Stimulated activated CD4-positive, alpha-beta T cell treated with anti-CD3 and anti-CD28 coated beads, TNF-alpha, amount 100 ng/mL, for 1 hour (primary cell): ENCODE measurements at regions not wholly inside any gene's neighbourhood (a gene's known extent, or its start where the extent isn't known, plus 50 kb on each side); places are given as distances from the start of the nearest gene placed in this dataset.

ENCODE experiments used
- DNase-seq, 3 donors: peaks; one replicate each; pipeline ENCODE4 v3.0.0-alpha.2; 2020; ENCODE audit warnings: low read depth in 3 of 3, low spot score in 1 of 3

GRCh38 chr5:116675626-116675910 is 100.9 kb upstream of the SEMA6A start:
- no peak for DNase-seq

GRCh38 chr5:116674881-116675625 is 100.4 kb upstream of the SEMA6A start:
- DNase-seq: no peak

GRCh38 chr5:116673453-116673852 is 98.8 kb upstream of the SEMA6A start:
- no peak for DNase-seq

GRCh38 chr5:116672203-116672602 is 97.6 kb upstream of the SEMA6A start:
- DNase-seq: no peak

- no peak for DNase-seq
These were observed 96.7 kb upstream of the SEMA6A start for GRCh38 chr5:116671211-116671736.

GRCh38 chr5:116669261-116670031 is 94.8 kb upstream of the SEMA6A start:
- no peak for DNase-seq

GRCh38 chr5:116668390-116668789 is 93.8 kb upstream of the SEMA6A start:
- no peak for DNase-seq

- no peak for DNase-seq
These were observed 92.3 kb upstream of the SEMA6A start for GRCh38 chr5:116666901-116667300.

- DNase-seq: no peak
These were observed 90.4 kb upstream of the SEMA6A start for GRCh38 chr5:116664988-116665387.

- no peak for DNase-seq
These were observed 88.5 kb upstream of the SEMA6A start for GRCh38 chr5:116663081-116663480.

GRCh38 chr5:116661419-116661818 is 86.8 kb upstream of the SEMA6A start:
- DNase-seq: no peak

- no peak for DNase-seq
These were observed 86.3 kb upstream of the SEMA6A start for GRCh38 chr5:116660929-116661328.

GRCh38 chr5:116658830-116659229 is 84.2 kb upstream of the SEMA6A start:
- DNase-seq: no peak

GRCh38 chr5:116658141-116658540 is 83.5 kb upstream of the SEMA6A start:
- DNase-seq: no peak

GRCh38 chr5:116655431-116655830 is 80.8 kb upstream of the SEMA6A start:
- DNase-seq: no peak

- DNase-seq: no peak
These were observed 80.3 kb upstream of the SEMA6A start for GRCh38 chr5:116654925-116655324.

GRCh38 chr5:116652903-116653302 is 78.3 kb upstream of the SEMA6A start:
- no peak for DNase-seq

- DNase-seq: no peak
These were observed 77.6 kb upstream of the SEMA6A start for GRCh38 chr5:116652196-116652729.

- DNase-seq: no peak
These were observed 77.0 kb upstream of the SEMA6A start for GRCh38 chr5:116651653-116652052.

- no peak for DNase-seq
These were observed 76.3 kb upstream of the SEMA6A start for GRCh38 chr5:116650964-116651363.

GRCh38 chr5:116650544-116650943 is 75.9 kb upstream of the SEMA6A start:
- DNase-seq: no peak

GRCh38 chr5:116646611-116647289 is 72.1 kb upstream of the SEMA6A start:
- DNase-seq: no peak
